Astrocyte of the spinal cord (primary cell): ENCODE measurements at regions not wholly inside any gene's neighbourhood (a gene's known extent, or its start where the extent isn't known, plus 50 kb on each side); places are given as distances from the start of the nearest gene placed in this dataset.

Experiments used
- DNase-seq: peaks from one replicate; pipeline ENCODE4 v3.0.0; 2011; ENCODE audit warnings: low read depth, low spot score
- H3K4me3 ChIP-seq: 2 replicates; pipeline ENCODE4 v1.5.1; 2011; ENCODE audit warnings: low read depth, mild to moderate bottlenecking, low read length, moderate library complexity
- CTCF ChIP-seq: IDR thresholded peaks from 2 replicates; pipeline ENCODE4 v1.5.1; 2012; ENCODE audit warnings: low read depth, mild to moderate bottlenecking, low read length, inconsistent platforms
- in situ Hi-C: cut with HindIII; loops from 2 replicates; pipeline ENCODE4 v1.10.0; 2017; ENCODE audit warnings: low sequenced_read_pairs

GRCh38 chr22:49577168-49578060 is 250.3 kb downstream of the BRD1 start:
- no peak for TF ChIP-seq CTCF
- DNase-seq = no peak
- in situ Hi-C loops = no loop called here
- H3K4me3 ChIP-seq = no peak overlapping the region

DNA sequence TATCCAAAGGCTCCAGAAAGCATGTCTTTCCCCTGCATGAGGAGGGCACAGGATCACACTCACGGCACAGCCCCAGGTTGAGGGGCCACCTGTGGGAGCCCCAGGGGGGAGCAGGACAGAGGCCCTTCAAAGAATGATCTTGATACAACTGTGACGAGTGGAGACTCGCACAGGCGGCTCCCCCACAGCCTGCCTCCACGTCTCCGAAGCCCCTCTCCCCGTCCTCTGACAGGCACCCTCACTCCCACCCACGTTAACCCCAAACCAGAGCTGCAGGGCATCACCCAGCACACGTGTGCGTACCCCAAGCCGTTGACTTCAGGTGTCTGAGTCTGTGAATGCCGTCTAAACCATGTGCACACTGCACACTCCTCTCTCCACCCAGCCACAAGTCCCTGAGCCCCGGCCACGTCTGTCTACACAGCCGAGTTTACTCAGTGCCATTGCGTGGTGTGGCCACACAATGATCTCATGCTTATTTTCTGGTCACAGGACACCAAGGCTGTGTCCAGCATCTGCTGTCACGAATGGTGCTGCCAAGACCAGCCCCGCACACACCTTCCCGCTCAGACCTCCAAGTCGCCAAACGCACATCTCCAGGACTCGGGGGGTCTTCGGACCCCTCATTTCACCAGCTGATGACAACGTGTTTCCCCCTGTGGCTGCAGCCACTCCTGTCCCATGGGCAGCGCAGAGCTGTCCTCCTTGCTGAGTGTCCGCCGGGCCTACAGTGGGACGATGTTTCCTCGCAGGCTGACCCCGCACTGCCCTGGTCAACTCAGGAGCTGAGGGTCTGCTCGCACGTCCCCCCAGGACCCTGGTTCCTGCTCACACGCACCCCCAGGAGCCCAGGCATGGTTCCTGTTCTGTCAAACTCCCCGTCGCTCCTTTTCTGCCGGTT is 251.2 kb downstream of the BRD1 start:
- in situ Hi-C loops = no loop called here
- DNase-seq = no peak
- no peak overlapping the region for H3K4me3 ChIP-seq
- TF ChIP-seq CTCF = no peak

DNA sequence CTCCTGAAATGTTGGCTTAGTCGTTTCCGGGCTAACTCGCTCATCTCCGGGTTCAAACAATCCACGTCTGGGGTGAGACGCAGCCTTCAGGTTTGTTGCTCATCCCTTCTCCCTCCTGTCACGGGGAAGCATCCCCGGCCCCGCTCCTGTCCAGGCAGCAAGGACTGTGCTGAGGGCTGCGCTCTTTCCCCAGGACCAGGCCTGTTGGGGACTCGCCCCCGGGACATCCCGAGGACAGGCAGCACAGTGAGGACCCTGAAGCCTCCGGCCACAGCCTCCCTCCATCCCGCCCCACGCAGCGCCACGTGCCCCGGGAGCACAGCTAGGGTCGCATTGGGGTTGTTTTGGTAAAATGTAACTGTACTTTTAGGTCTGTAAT is 252.0 kb downstream of the BRD1 start:
- in situ Hi-C loops = no loop called here
- no peak for DNase-seq
- no peak for TF ChIP-seq CTCF

GRCh38 chr22:49574881-49575702 is 252.6 kb downstream of the BRD1 start:
- DNase-seq = no peak
- TF ChIP-seq CTCF = no peak
- in situ Hi-C loops = no loop called here
- H3K4me3 ChIP-seq = no peak overlapping the region

More for the DNA sequence above, 252.0 kb downstream of the BRD1 start:
- H3K4me3 ChIP-seq = no peak overlapping the region

DNA sequence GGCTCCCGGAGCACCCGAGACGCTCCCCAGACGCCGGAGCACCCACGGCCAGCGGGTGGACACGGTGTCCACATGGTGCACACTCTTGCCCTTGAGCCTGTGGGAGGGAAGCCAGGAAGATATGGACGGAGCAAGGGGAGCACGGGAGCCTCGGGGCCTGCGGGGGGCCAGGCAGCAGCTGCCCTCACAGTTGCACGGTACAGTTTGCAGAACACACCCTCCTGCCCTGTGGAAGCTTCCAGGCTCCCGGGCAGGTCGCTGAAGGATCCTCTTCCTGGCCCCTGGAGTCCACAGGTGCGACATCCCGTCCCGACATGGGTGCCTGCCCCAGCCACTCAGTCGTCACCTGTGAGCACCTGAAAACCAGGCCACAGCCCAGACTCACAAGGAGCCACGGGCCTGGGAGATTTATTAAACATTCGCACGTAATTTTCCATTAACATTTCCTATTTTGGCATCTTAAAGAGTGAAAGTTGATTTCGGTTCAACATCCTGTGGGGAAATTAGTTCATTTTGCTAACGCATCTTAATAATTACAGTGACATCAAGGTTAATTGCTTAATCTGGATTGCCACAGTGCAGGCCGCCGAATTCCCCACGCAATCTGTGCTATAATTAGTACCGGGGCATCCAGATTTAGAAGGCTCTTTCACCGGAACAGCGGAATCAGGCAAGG is 253.3 kb downstream of the BRD1 start:
- TF ChIP-seq CTCF = no peak
- DNase-seq = no peak
- in situ Hi-C loops = no loop called here
- no peak overlapping the region for H3K4me3 ChIP-seq
